Neural progenitor cell (in vitro differentiated cells): ENCODE measurements at regions not wholly inside any gene's neighbourhood (a gene's known extent, or its start where the extent isn't known, plus 50 kb on each side); places are given as distances from the start of the nearest gene placed in this dataset.
"Not testable (repeated sequence)": the region's sequence is repeated elsewhere in the genome, so short reads cannot be mapped to it uniquely, and the experiment has no call there.

Experiments used
- CTCF ChIP-seq: fragments of 200-600 bp; sonication (generic); IDR thresholded peaks from 2 replicates; pipeline ENCODE4 v1.5.1; 2017; ENCODE audit warnings: antibody characterized with exemption, mild to moderate bottlenecking
- EZH2phosphoT487 ChIP-seq: fragments of 200-600 bp; sonication (generic); IDR thresholded peaks from 2 replicates; pipeline ENCODE4 v1.6.1; 2017; ENCODE audit warnings: antibody characterized with exemption

DNA sequence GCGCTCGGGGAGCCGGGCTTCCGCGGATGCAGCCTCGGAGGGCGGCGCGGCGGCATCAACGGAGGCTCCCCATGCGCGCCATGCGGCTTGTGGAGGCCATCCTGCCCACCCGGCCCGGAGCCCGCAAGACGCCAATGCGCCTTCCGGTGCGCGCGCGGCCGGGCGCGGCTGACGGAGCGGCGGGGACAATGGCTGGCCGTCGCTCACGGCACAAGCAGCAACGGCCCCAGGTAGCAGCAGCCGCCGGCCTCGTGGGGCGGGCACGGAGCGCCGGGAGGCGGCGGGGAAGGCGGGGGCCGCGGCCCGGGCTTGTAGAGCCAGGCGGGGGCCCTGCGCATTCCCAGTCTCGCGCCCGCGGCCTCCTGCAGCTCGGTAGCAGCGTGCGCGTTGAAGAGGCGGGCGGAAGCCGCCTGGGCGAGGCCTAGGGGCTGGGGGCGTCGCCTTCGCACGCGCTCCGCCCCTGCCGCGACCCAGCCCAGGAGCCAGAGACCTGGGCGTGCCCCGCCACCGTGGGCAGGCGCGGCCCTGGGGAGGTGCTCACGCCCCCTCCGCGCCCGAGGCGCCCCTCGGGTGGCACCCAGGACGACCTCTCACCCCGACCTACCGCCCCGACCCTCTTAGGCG, 130.2 kb upstream of the PRKX start:
- TF ChIP-seq CTCF, EZH2phosphoT487: not testable (repeated sequence)
